LNCAP (cell line): ENCODE measurements at regions not wholly inside any gene's neighbourhood (a gene's known extent, or its start where the extent isn't known, plus 50 kb on each side); places are given as distances from the start of the nearest gene placed in this dataset.

Experiments
- TF ChIP-seq, protein P1 (sequence below): fragments of 450-650 bp; IDR thresholded peaks from 2 replicates; pipeline ENCODE4 v1.5.1; 2017; ENCODE audit warnings: mild to moderate bottlenecking

GRCh38 chrX:8232406-8232805 is 61.3 kb upstream of the VCX2 start:
- TF ChIP-seq, protein P1, sequence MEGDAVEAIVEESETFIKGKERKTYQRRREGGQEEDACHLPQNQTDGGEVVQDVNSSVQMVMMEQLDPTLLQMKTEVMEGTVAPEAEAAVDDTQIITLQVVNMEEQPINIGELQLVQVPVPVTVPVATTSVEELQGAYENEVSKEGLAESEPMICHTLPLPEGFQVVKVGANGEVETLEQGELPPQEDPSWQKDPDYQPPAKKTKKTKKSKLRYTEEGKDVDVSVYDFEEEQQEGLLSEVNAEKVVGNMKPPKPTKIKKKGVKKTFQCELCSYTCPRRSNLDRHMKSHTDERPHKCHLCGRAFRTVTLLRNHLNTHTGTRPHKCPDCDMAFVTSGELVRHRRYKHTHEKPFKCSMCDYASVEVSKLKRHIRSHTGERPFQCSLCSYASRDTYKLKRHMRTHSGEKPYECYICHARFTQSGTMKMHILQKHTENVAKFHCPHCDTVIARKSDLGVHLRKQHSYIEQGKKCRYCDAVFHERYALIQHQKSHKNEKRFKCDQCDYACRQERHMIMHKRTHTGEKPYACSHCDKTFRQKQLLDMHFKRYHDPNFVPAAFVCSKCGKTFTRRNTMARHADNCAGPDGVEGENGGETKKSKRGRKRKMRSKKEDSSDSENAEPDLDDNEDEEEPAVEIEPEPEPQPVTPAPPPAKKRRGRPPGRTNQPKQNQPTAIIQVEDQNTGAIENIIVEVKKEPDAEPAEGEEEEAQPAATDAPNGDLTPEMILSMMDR = no peak

GRCh38 chrX:8233091-8233490 is 62.0 kb upstream of the VCX2 start:
- TF ChIP-seq, protein P1 = no peak

DNA sequence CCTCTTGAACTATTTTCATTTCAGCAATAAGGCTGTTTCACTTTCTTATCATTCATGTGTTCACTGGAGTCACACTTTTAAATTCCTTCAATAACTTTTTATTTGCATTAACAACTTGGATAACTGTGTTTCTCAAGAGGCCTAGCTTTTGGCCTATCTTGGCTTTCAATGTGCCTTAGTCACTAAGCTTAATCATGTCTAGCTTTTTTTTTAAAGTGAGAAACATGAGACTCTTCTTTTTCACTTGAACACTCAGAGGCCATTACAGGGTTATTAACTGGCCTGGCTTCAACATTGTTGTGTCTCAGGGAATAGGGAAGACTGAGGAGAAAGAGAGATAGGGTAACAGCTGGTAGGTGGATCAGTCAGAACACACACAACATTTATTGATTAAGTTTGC is 64.0 kb upstream of the VCX2 start:
- TF ChIP-seq, protein P1 = no peak

DNA sequence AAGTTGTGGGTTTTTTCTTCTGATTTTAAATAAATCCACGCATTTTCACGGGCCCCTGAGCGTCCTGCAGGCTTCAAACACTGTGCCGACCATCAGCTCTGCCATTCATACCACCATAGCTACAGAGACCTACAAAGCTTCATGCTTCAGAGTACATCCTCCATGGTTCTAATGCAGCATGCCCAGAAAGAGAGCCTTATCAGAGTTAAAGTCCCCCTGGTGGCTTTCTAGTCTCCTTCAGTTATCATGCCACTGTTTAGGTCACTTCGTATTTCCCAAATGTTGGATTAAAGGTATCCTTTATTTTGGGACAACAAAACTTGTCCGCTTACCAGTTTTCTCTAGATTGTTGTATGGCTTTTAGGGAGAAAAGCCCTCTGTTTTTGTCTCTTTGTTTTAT is 66.7 kb upstream of the VCX2 start:
- TF ChIP-seq, protein P1 = no peak

GRCh38 chrX:8242431-8243020 is 71.5 kb upstream of the VCX2 start:
- TF ChIP-seq, protein P1 = no peak

GRCh38 chrX:8244301-8244700 is 73.2 kb upstream of the VCX2 start:
- TF ChIP-seq, protein P1 = no peak

GRCh38 chrX:8245411-8245810 is 74.3 kb upstream of the VCX2 start:
- TF ChIP-seq, protein P1 = no peak

DNA sequence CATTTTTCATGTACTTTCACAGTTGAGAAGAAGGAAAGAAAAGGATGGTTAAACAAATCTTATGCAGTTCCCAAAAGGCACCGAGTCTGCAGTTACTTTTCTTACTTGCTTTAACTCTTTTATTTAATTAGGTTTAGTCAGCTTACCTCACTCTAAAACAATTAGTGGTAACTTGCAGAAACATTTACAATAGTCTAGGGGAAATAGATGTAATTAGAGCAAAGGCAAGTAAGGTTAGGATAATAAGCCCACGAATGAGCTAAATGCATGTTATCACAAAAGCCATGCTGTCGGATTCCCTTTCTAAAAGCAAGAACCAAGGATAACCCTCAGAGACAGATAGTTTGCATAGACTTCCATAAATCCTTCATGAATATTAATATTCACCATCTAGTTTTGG is 82.0 kb upstream of the VCX2 start:
- TF ChIP-seq, protein P1 = no peak
